B cell (primary cell): ENCODE measurements at regions not wholly inside any gene's neighbourhood (a gene's known extent, or its start where the extent isn't known, plus 50 kb on each side); places are given as distances from the start of the nearest gene placed in this dataset.

Experiments
- ATAC-seq: fragments of 200-7000 bp; cut with Tn5 transposase; one replicate; pipeline ENCODE4 v1.10.0; 2021; ENCODE audit warnings: low read depth, mild to moderate bottlenecking, moderate number of reproducible peaks, moderate library complexity
- CTCF ChIA-PET: fragments of 350-600 bp; sonication (Branson Sonifier 250); formaldehyde crosslinking; loops from one replicate; lab custom pipeline; 2021; ENCODE audit warnings: antibody characterized with exemption, inconsistent platforms; lab: Charles Lee
- POLR2A ChIA-PET: fragments of 350-600 bp; sonication (Branson Sonifier 250); formaldehyde crosslinking; loops from one replicate; lab custom pipeline; 2021; ENCODE audit warnings: antibody characterized with exemption; lab: Charles Lee
- DNase-seq: peaks from one replicate; pipeline ENCODE4 v3.0.0; 2013
- H2AFZ ChIP-seq: 2 replicates; pipeline ENCODE4 v1.6.1; 2012; ENCODE audit warnings: mild to moderate bottlenecking, low read depth, low read length; ENCODE audit not compliant: insufficient read depth, poor library complexity, severe bottlenecking
- H3K27ac ChIP-seq, 2 donors: 1 replicate in 1 of 2; 2 replicates in 1 of 2; pipeline ENCODE4 v1.5.1; 2012 to 2013; ENCODE audit warnings: low read length in 2 of 2, mild to moderate bottlenecking in 2 of 2, moderate library complexity in 1 of 2
- H3K27me3 ChIP-seq, 4 experiments: fragments of 200-600 bp in 1 of 4; sonication (generic) in 1 of 4; replicated peaks in 1 of 4; 1 replicate in 2 of 4; 2 replicates in 2 of 4; pipeline versions ENCODE4 v1.6.1 to v1.7.0; 2013 to 2016; ENCODE audit warnings: low read length in 3 of 4, mild to moderate bottlenecking in 2 of 4, mixed read lengths in 1 of 4, moderate library complexity in 1 of 4; ENCODE audit not compliant: insufficient read depth in 4 of 4, control insufficient read depth in 3 of 4; ENCODE audit errors: control extremely low read depth in 1 of 4
- H3K36me3 ChIP-seq, 2 experiments: replicated peaks in 1 of 2; 1 replicate in 1 of 2; 2 replicates in 1 of 2; pipeline versions ENCODE4 v1.6.1 to v1.7.1; 2013; ENCODE audit warnings: low read length in 1 of 2; ENCODE audit not compliant: insufficient read depth in 2 of 2, control insufficient read depth in 1 of 2; ENCODE audit errors: control extremely low read depth in 1 of 2, extremely low read depth in 1 of 2
- H3K4me1 ChIP-seq, 2 donors: fragments of 200-600 bp in 1 of 2; sonication (generic) in 1 of 2; 1 replicate in 1 of 2; 2 replicates in 1 of 2; pipeline versions ENCODE4 v1.5.1 to v1.6.1; 2013 to 2017; ENCODE audit warnings: low read length in 2 of 2; ENCODE audit not compliant: control insufficient read depth in 2 of 2, insufficient read depth in 2 of 2
- H3K4me2 ChIP-seq: replicated peaks from 2 replicates; pipeline ENCODE3; 2012; ENCODE audit warnings: mild to moderate bottlenecking, low read depth, low read length; ENCODE audit not compliant: poor library complexity, severe bottlenecking
- H3K4me3 ChIP-seq, 5 experiments: fragments of 200-600 bp in 1 of 5; sonication (generic) in 1 of 5; 1 replicate in 3 of 5; 2 replicates in 2 of 5; pipeline versions ENCODE4 v1.5.1 to v1.7.0; 2011 to 2016; ENCODE audit warnings: low read length in 4 of 5, mild to moderate bottlenecking in 4 of 5, low read depth in 2 of 5, control low read depth in 1 of 5, moderate library complexity in 1 of 5; ENCODE audit not compliant: insufficient read depth in 1 of 5; ENCODE audit errors: control extremely low read depth in 1 of 5, extremely low read depth in 1 of 5
- H3K79me2 ChIP-seq: fragments of 200-600 bp; sonication (generic); one replicate; pipeline ENCODE4 v1.6.0; 2016; ENCODE audit warnings: low read length; ENCODE audit not compliant: control insufficient read depth, insufficient read depth
- H3K9ac ChIP-seq: fragments of 200-600 bp; sonication (generic); 2 replicates; pipeline ENCODE4 v1.6.1; 2017; ENCODE audit warnings: mild to moderate bottlenecking, low read length, moderate library complexity
- H3K9me3 ChIP-seq, 3 donors: one replicate each; pipeline versions ENCODE4 v1.6.1 to v1.7.1; 2013; ENCODE audit warnings: low read length in 2 of 3; ENCODE audit not compliant: control insufficient read depth in 2 of 3, insufficient read depth in 1 of 3; ENCODE audit errors: control extremely low read depth in 1 of 3
- H4K20me1 ChIP-seq: 2 replicates; pipeline ENCODE4 v1.6.0; 2012; ENCODE audit warnings: mild to moderate bottlenecking, low read length; ENCODE audit not compliant: insufficient read depth, control insufficient read depth, poor library complexity, severe bottlenecking
- H3K27ac Mint-ChIP-seq: one replicate; pipeline ENCODE4 v1.8.0; 2021; ENCODE audit warnings: mixed read lengths
- H3K27me3 Mint-ChIP-seq: one replicate; pipeline ENCODE4 v1.8.0; 2021; ENCODE audit warnings: mixed read lengths
- H3K4me1 Mint-ChIP-seq: one replicate; pipeline ENCODE4 v1.8.0; 2021; ENCODE audit warnings: mixed read lengths
- H3K4me3 Mint-ChIP-seq: one replicate; pipeline ENCODE4 v1.8.0; 2021; ENCODE audit warnings: mixed read lengths
- H3K9me3 Mint-ChIP-seq: one replicate; pipeline ENCODE4 v1.8.0; 2022; ENCODE audit warnings: mixed read lengths; ENCODE audit not compliant: insufficient read depth
- CTCF ChIP-seq: fragments of 200-600 bp; IDR thresholded peaks from one replicate; pipeline ENCODE4 v1.8.0; 2022; ENCODE audit warnings: antibody characterized with exemption, mild to moderate bottlenecking
- EZH2 ChIP-seq: IDR thresholded peaks from 2 replicates; pipeline ENCODE4 v1.6.1; 2012; ENCODE audit warnings: borderline replicate concordance, low read depth, mild to moderate bottlenecking, moderate library complexity, low read length; ENCODE audit not compliant: insufficient read depth, poor library complexity, severe bottlenecking
- WGBS: methylation state at CpG from one replicate; pipeline ENCODE4 v1.1.5; 2013; ENCODE audit warnings: missing lambda C conversion rate; ENCODE audit not compliant: insufficient coverage; 5-methylcytosine and 5-hydroxymethylcytosine counted together
- intact Hi-C: fragments of 100-400 bp; cut with micrococcal nuclease; formaldehyde crosslinking; loops from one replicate; pipeline ENCODE4 v1.10.0; 2022

GRCh38 chr7:110372685-110373084 is 718.2 kb upstream of the LRRN3 start:
- H3K36me3 ChIP-seq, result no peaks in the 10 kb centered on the region
- no peaks in the 10 kb centered on the region for H3K79me2 ChIP-seq
- ChIA-PET CTCF (no interaction called here), POLR2A (no interaction called here)
- ATAC-seq, result no peak
- Mint-ChIP-seq H3K4me1 (no peaks in the 10 kb centered on the region), H3K9me3 (no peaks in the 10 kb centered on the region), H3K27ac (no peak overlapping the region), H3K4me3 (no peak overlapping the region), H3K27me3 (no peaks in the 10 kb centered on the region)
- no peaks in the 10 kb centered on the region for H3K9me3 ChIP-seq
- H3K4me2 ChIP-seq, result no peak overlapping the region
- no peak for DNase-seq
- no peaks in the 10 kb centered on the region for H4K20me1 ChIP-seq
- H3K9ac ChIP-seq, result no peak overlapping the region
- no peak for TF ChIP-seq CTCF
- no peak for TF ChIP-seq EZH2
- no peak overlapping the region for H3K4me3 ChIP-seq
- intact Hi-C loops, result no loop called here
- H3K27me3 ChIP-seq, result no peaks in the 10 kb centered on the region
- no peaks in the 10 kb centered on the region for H3K4me1 ChIP-seq
- WGBS, result 100% methylated on average over 1 of the region's 2 CpGs
- no peak overlapping the region for H3K27ac ChIP-seq
- H2AFZ ChIP-seq, result no peak overlapping the region

DNA sequence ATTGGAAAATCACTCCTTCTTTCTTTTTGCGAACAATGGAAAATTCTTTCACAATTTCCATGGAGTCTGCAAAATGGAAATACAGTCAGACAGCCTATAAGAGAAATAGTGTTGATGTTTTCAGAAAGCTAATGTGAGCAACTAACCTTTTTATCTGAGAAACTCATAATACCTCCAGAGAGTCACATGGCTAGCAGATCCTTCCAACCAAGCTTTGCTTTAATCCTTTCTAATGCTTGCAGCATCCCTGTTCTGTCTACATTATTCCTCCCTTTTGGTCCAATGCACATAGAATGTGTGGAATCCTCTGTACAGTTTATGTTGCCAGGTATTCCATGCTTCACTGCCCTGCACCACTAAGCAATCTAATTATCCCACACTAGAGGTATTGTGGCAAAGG is 717.5 kb upstream of the LRRN3 start:
- no peaks in the 10 kb centered on the region for H3K9me3 ChIP-seq
- no peak overlapping the region for H2AFZ ChIP-seq
- no peaks in the 10 kb centered on the region for H3K9me3 Mint-ChIP-seq
- ATAC-seq, result no peak
- H3K4me3 ChIP-seq, result no peak overlapping the region
- no peak overlapping the region for H3K4me3 Mint-ChIP-seq
- no peak for TF ChIP-seq EZH2
- TF ChIP-seq CTCF, result no peak
- intact Hi-C loops, result no loop called here
- no peaks in the 10 kb centered on the region for H3K27me3 ChIP-seq
- H3K27ac ChIP-seq, result no peak overlapping the region
- no peak overlapping the region for H3K9ac ChIP-seq
- H3K36me3 ChIP-seq, result no peaks in the 10 kb centered on the region
- H3K4me1 Mint-ChIP-seq, result no peaks in the 10 kb centered on the region
- no peaks in the 10 kb centered on the region for H3K4me1 ChIP-seq
- DNase-seq, result no peak
- H3K4me2 ChIP-seq, result no peak overlapping the region
- H4K20me1 ChIP-seq, result no peaks in the 10 kb centered on the region
- POLR2A ChIA-PET, result no interaction called here
- no CpG with 5 or more reads among the region's 1 CpG for WGBS
- no peak overlapping the region for H3K27ac Mint-ChIP-seq
- H3K27me3 Mint-ChIP-seq, result no peaks in the 10 kb centered on the region
- CTCF ChIA-PET, result no interaction called here
- no peaks in the 10 kb centered on the region for H3K79me2 ChIP-seq
